Neuronal stem cell (in vitro differentiated cells): ENCODE measurements at regions not wholly inside any gene's neighbourhood (a gene's known extent, or its start where the extent isn't known, plus 50 kb on each side); places are given as distances from the start of the nearest gene placed in this dataset.

Source experiments
- DNase-seq: peaks from one replicate; pipeline ENCODE4 v3.0.0-alpha.2; 2013; ENCODE audit warnings: low spot score
- H2AFZ ChIP-seq: one replicate; pipeline ENCODE4 v1.6.1; 2013; ENCODE audit warnings: mild to moderate bottlenecking, low read length, inconsistent platforms
- H2AK5ac ChIP-seq: 2 replicates; pipeline ENCODE4 v1.6.1; 2013; ENCODE audit warnings: low read depth, mild to moderate bottlenecking, inconsistent platforms, low read length, moderate library complexity, mixed read lengths
- H2BK120ac ChIP-seq: 2 replicates; pipeline ENCODE4 v1.6.1; 2013; ENCODE audit warnings: low read depth, mild to moderate bottlenecking, inconsistent platforms, low read length, moderate library complexity, mixed read lengths
- H2BK12ac ChIP-seq: one replicate; pipeline ENCODE4 v1.6.1; 2013; ENCODE audit warnings: low read length, inconsistent platforms
- H2BK15ac ChIP-seq: 2 replicates; pipeline ENCODE4 v1.6.1; 2013; ENCODE audit warnings: mild to moderate bottlenecking, low read length, inconsistent platforms, mixed read lengths
- H2BK5ac ChIP-seq: one replicate; pipeline ENCODE4 v1.6.1; 2013; ENCODE audit warnings: inconsistent platforms, mild to moderate bottlenecking, low read length, moderate library complexity
- H3K14ac ChIP-seq: one replicate; pipeline ENCODE4 v1.6.1; 2013; ENCODE audit warnings: low read length, inconsistent platforms
- H3K18ac ChIP-seq: 2 replicates; pipeline ENCODE4 v1.6.1; 2013; ENCODE audit warnings: low read length, inconsistent platforms
- H3K23ac ChIP-seq: 2 replicates; pipeline ENCODE4 v1.6.1; 2013; ENCODE audit warnings: low read depth, mild to moderate bottlenecking, mixed read lengths, low read length, inconsistent platforms; ENCODE audit not compliant: poor library complexity
- H3K27ac ChIP-seq: replicated peaks from 3 replicates; pipeline ENCODE4 v1.5.1; 2013; ENCODE audit warnings: low read length, inconsistent platforms
- H3K27me3 ChIP-seq, 3 experiments: 2 replicates each; pipeline ENCODE4 v1.6.1; 2013; ENCODE audit warnings: low read length in 3 of 3, mild to moderate bottlenecking in 2 of 3, inconsistent platforms in 1 of 3, low read depth in 1 of 3, mixed read lengths in 1 of 3, moderate library complexity in 1 of 3; ENCODE audit not compliant: control insufficient read depth in 3 of 3, insufficient read depth in 3 of 3
- H3K36me3 ChIP-seq, 2 donors: replicated peaks in 1 of 2; 2 replicates each; pipeline ENCODE4 v1.6.1; 2013; ENCODE audit warnings: low read length in 2 of 2; ENCODE audit not compliant: control insufficient read depth in 2 of 2, insufficient read depth in 2 of 2
- H3K4ac ChIP-seq: 2 replicates; pipeline ENCODE4 v1.6.1; 2013; ENCODE audit warnings: inconsistent platforms, mild to moderate bottlenecking, low read length, moderate library complexity
- H3K4me1 ChIP-seq, 2 donors: 1 replicate in 1 of 2; 2 replicates in 1 of 2; pipeline ENCODE4 v1.6.1; 2013; ENCODE audit warnings: low read length in 2 of 2, low read depth in 1 of 2; ENCODE audit not compliant: control insufficient read depth in 2 of 2, insufficient read depth in 1 of 2
- H3K4me2 ChIP-seq: one replicate; pipeline ENCODE4 v1.6.1; 2013; ENCODE audit warnings: mild to moderate bottlenecking, low read length, inconsistent platforms; ENCODE audit not compliant: insufficient read depth, poor library complexity, severe bottlenecking
- H3K4me3 ChIP-seq, 2 donors: 2 replicates each; pipeline ENCODE4 v1.5.1; 2013; ENCODE audit warnings: low read length in 2 of 2, mild to moderate bottlenecking in 2 of 2, inconsistent platforms in 1 of 2, moderate library complexity in 1 of 2
- H3K79me1 ChIP-seq: one replicate; pipeline ENCODE4 v1.6.1; 2013; ENCODE audit warnings: low read depth, mild to moderate bottlenecking, inconsistent platforms, low read length, moderate library complexity
- H3K9ac ChIP-seq: one replicate; pipeline ENCODE4 v1.6.1; 2013; ENCODE audit warnings: mild to moderate bottlenecking, low read depth, low read length, inconsistent platforms; ENCODE audit not compliant: poor library complexity
- H3K9me3 ChIP-seq, 2 donors: replicated peaks in 1 of 2; 2 replicates each; pipeline versions ENCODE3 to v1.6.1; 2013; ENCODE audit warnings: low read length in 2 of 2, mild to moderate bottlenecking in 2 of 2, inconsistent platforms in 1 of 2, low read depth in 1 of 2, mixed read lengths in 1 of 2, moderate library complexity in 1 of 2; ENCODE audit not compliant: control insufficient read depth in 2 of 2, insufficient read depth in 1 of 2
- H4K8ac ChIP-seq: one replicate; pipeline ENCODE4 v1.6.1; 2013; ENCODE audit warnings: low read depth, mild to moderate bottlenecking, inconsistent platforms, low read length, moderate library complexity
- H4K91ac ChIP-seq: one replicate; pipeline ENCODE4 v1.6.1; 2013; ENCODE audit warnings: low read length, low read depth, mild to moderate bottlenecking, inconsistent platforms; ENCODE audit not compliant: poor library complexity
- WGBS, 2 donors: extraction: QIAGEN DNeasy Blood & Tissue Kit; methylation state at CpG; one replicate each; pipeline ENCODE4 v1.1.7; 2013; ENCODE audit warnings: missing lambda C conversion rate in 2 of 2, mixed read lengths in 1 of 2; ENCODE audit not compliant: insufficient read length in 2 of 2, insufficient replicate concordance in 1 of 2; ENCODE audit errors: extremely low coverage in 2 of 2; 5-methylcytosine and 5-hydroxymethylcytosine counted together

DNA sequence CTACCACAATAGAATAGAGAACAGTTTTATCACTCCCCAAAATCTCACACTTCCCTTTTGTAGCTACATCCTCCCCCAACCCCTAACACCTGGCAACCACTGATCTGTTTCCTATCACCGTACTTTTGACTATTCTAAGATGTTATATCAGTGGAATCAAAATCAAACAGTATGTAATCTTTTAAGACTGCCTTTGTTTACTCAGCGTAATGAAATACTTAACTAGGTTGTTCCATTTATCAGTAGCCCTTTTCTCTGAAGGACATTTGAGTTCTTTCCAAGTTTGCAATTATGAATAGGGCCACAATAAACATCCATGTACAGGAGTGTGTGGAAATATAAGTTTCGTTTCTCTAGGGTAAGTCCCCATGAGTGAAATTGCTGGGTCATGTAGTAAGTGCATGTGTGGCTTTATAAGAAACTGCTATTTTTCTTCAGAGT lies 372.3 kb downstream of the SV2B start:
- no peak overlapping the region for H3K23ac ChIP-seq
- no peak overlapping the region for H3K4ac ChIP-seq
- peaks cover 0 to 3% of the 10 kb centered on the region in 2 donors for H3K4me1 ChIP-seq
- H2BK120ac ChIP-seq: no peak overlapping the region
- no peak overlapping the region for H3K27ac ChIP-seq
- H2BK12ac ChIP-seq: no peak overlapping the region
- no peak overlapping the region for H2AK5ac ChIP-seq
- no peaks in the 10 kb centered on the region for H3K79me1 ChIP-seq
- no peaks in the 10 kb centered on the region for H3K27me3 ChIP-seq
- no peak overlapping the region for H3K4me2 ChIP-seq
- no peak for DNase-seq
- no peak overlapping the region for H2AFZ ChIP-seq
- H2BK15ac ChIP-seq: no peak overlapping the region
- no peak overlapping the region for H4K91ac ChIP-seq
- no peak overlapping the region for H4K8ac ChIP-seq
- H3K36me3 ChIP-seq: no peaks in the 10 kb centered on the region
- WGBS, 2 donors: no CpG with 5 or more reads among the region's 3 CpGs
- H3K4me3 ChIP-seq: no peak overlapping the region
- H3K9me3 ChIP-seq: no peaks in the 10 kb centered on the region
- no peak overlapping the region for H2BK5ac ChIP-seq
- H3K9ac ChIP-seq: no peak overlapping the region
- H3K14ac ChIP-seq: no peak overlapping the region
- no peak overlapping the region for H3K18ac ChIP-seq

DNA sequence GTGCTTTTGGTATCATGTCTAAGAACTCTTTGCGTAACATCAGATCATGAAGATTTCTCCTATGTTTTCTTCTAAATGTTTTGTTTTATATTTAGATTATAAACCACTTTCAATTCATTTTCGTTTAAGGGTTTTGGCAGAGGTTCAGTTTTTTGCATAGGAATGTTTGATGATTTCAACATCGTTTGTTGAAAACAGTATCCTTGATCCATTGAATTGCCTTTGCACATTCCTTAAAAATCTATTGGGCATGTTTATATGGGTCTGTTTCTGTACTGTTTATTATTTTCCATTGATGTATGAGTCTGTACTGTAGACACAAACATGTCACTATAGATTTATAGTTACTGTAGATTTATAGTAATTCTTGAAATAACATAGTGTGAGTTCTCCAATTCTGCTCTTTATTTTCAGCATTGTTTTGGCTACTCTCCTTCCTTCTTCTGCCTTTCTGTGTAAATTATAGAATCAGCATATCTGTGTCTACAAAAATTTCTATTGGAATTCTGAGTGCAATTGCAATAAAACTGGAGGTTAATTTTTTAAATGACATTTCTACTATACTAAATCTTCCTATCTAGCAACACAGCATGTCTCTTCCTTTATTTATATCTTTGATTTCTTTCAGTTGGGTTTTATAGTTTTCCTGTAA lies 374.0 kb downstream of the SV2B start:
- Histone ChIP-seq H3K27ac (no peak overlapping the region), H2AK5ac (no peak overlapping the region), H3K23ac (no peak overlapping the region), H3K9me3 (no peaks in the 10 kb centered on the region), H2BK12ac (no peak overlapping the region), H2BK5ac (no peak overlapping the region), H3K9ac (no peak overlapping the region), H3K18ac (no peak overlapping the region), H3K4me3 (no peak overlapping the region), H4K8ac (no peak overlapping the region), H4K91ac (no peak overlapping the region), H3K36me3 (no peaks in the 10 kb centered on the region), H2AFZ (no peak overlapping the region), H2BK15ac (no peak overlapping the region), H3K4ac (no peak overlapping the region), H3K27me3 (no peaks in the 10 kb centered on the region), H3K4me1 (peaks cover 0 to under 1% of the 10 kb centered on the region in 2 donors), H3K79me1 (no peaks in the 10 kb centered on the region), H3K4me2 (no peak overlapping the region), H3K14ac (no peak overlapping the region), H2BK120ac (no peak overlapping the region)
- WGBS, 2 donors: no CpG with 5 or more reads among the region's 3 CpGs
- no peak for DNase-seq

DNA sequence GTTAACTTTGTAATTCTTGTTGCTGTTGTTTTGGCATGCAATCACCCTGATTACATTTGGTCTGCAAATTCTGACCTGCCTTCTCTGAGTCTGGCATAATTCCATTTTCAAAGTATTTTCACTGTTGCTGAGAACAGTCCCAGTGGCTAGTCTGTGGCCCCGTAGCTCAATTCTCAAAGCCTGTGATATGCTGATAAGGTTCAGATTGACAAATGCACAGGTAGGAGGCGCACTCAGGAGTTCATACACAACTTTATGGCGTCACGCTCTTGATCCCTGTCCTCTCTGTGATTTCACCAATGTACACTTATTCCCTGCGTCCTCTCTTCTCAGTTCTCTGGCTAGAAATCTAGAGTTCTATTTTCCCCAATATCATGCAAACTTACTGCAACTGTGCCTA lies 376.6 kb upstream of the SLCO3A1 start:
- no peak for DNase-seq
- Histone ChIP-seq H2BK5ac (no peak overlapping the region), H2AFZ (no peak overlapping the region), H3K79me1 (no peaks in the 10 kb centered on the region), H4K91ac (no peak overlapping the region), H3K4me3 (no peak overlapping the region), H2BK15ac (no peak overlapping the region), H3K4ac (no peak overlapping the region), H3K36me3 (no peaks in the 10 kb centered on the region), H3K18ac (no peak overlapping the region), H3K4me2 (no peak overlapping the region), H2AK5ac (no peak overlapping the region), H2BK12ac (no peak overlapping the region), H3K9me3 (no peaks in the 10 kb centered on the region), H3K23ac (no peak overlapping the region), H3K14ac (no peak overlapping the region), H3K4me1 (no peaks in the 10 kb centered on the region), H4K8ac (no peak overlapping the region), H3K9ac (no peak overlapping the region), H3K27ac (no peak overlapping the region), H3K27me3 (no peaks in the 10 kb centered on the region), H2BK120ac (no peak overlapping the region)
- no CpG with 5 or more reads among the region's 5 CpGs for WGBS, 2 donors

DNA sequence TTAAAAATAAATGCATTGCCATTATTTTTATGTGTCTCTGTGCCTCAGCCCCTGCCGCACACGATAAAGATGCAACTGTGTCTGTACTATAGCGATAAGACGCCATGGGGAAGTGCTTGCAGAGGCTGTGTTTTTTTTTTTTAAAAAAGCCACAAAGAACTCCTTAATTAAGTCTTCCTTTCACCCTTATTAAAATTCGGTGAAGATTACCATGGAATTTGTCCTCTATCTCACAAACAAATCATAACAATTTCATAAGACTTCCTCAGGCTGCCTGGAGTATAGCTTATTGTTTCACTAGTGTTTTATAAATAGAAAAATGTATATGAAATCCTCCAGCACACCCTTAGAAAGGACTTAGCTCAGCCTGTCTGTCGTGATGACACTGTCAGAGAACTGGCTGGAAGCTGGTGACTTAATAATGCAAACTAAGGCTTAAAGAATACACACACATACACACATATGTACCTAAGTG lies 374.8 kb upstream of the SLCO3A1 start:
- Histone ChIP-seq H2BK15ac (no peak overlapping the region), H3K4me2 (no peak overlapping the region), H4K8ac (no peak overlapping the region), H3K36me3 (no peaks in the 10 kb centered on the region), H3K18ac (no peak overlapping the region), H3K4ac (no peak overlapping the region), H3K4me1 (no peaks in the 10 kb centered on the region), H3K14ac (no peak overlapping the region), H2BK120ac (no peak overlapping the region), H3K9me3 (no peaks in the 10 kb centered on the region), H3K27ac (no peak overlapping the region), H3K4me3 (no peak overlapping the region), H3K9ac (no peak overlapping the region), H3K79me1 (no peaks in the 10 kb centered on the region), H2BK5ac (no peak overlapping the region), H2AFZ (no peak overlapping the region), H3K23ac (no peak overlapping the region), H2BK12ac (no peak overlapping the region), H4K91ac (no peak overlapping the region), H3K27me3 (no peaks in the 10 kb centered on the region), H2AK5ac (no peak overlapping the region)
- DNase-seq: no peak
- WGBS, 2 donors: no CpG with 5 or more reads among the region's 6 CpGs
